Natural killer cell (primary cell): ENCODE measurements at regions not wholly inside any gene's neighbourhood (a gene's known extent, or its start where the extent isn't known, plus 50 kb on each side); places are given as distances from the start of the nearest gene placed in this dataset.

Experiments
- ATAC-seq, 3 donors: fragments of 150-1000 bp in 2 of 3; fragments of 200-7000 bp in 1 of 3; cut with Tn5 transposase; 1 replicate in 1 of 3; 2 replicates in 2 of 3; pipeline ENCODE4 v1.10.0; 2021; ENCODE audit warnings: mild to moderate bottlenecking in 2 of 3, moderate library complexity in 2 of 3
- DNase-seq, 2 donors: peaks; one replicate each; pipeline versions ENCODE4 v3.0.0 to v3.0.0-alpha.2; 2013 to 2021; ENCODE audit warnings: mixed read lengths in 1 of 2
- H3K27ac ChIP-seq: one replicate; pipeline ENCODE4 v1.5.1; 2013; ENCODE audit warnings: mild to moderate bottlenecking, low read length
- H3K27me3 ChIP-seq: one replicate; pipeline ENCODE4 v1.6.1; 2013; ENCODE audit warnings: low read length; ENCODE audit not compliant: control insufficient read depth, insufficient read depth
- H3K36me3 ChIP-seq: one replicate; pipeline ENCODE4 v1.6.1; 2013; ENCODE audit warnings: low read length; ENCODE audit not compliant: control insufficient read depth, insufficient read depth
- H3K4me1 ChIP-seq: one replicate; pipeline ENCODE4 v1.6.1; 2013; ENCODE audit warnings: low read length; ENCODE audit not compliant: control insufficient read depth, insufficient read depth
- H3K4me3 ChIP-seq: one replicate; pipeline ENCODE4 v1.5.1; 2013; ENCODE audit warnings: low read length
- H3K9me3 ChIP-seq: one replicate; pipeline ENCODE4 v1.6.1; 2013; ENCODE audit warnings: low read length; ENCODE audit not compliant: control insufficient read depth, insufficient read depth
- H3K27ac Mint-ChIP-seq, 2 donors: one replicate each; pipeline ENCODE4 v1.8.0; 2022; ENCODE audit warnings: mild to moderate bottlenecking in 2 of 2, mixed read lengths in 2 of 2, moderate library complexity in 1 of 2
- H3K27me3 Mint-ChIP-seq, 2 donors: one replicate each; pipeline ENCODE4 v1.8.0; 2022; ENCODE audit warnings: low read depth in 2 of 2, mixed read lengths in 2 of 2
- H3K36me3 Mint-ChIP-seq: one replicate; pipeline ENCODE4 v1.8.0; 2022; ENCODE audit warnings: mixed read lengths
- H3K4me1 Mint-ChIP-seq, 2 donors: one replicate each; pipeline ENCODE4 v1.8.0; 2022; ENCODE audit warnings: mixed read lengths in 2 of 2
- H3K4me3 Mint-ChIP-seq: one replicate; pipeline ENCODE4 v1.8.0; 2022; ENCODE audit warnings: mild to moderate bottlenecking, moderate library complexity, mixed read lengths
- H3K9me3 Mint-ChIP-seq, 2 donors: one replicate each; pipeline ENCODE4 v1.8.0; 2022; ENCODE audit warnings: mixed read lengths in 2 of 2
- WGBS: methylation state at CpG from one replicate; pipeline ENCODE4 v1.1.7; 2013; ENCODE audit warnings: missing lambda C conversion rate; ENCODE audit not compliant: insufficient coverage; 5-methylcytosine and 5-hydroxymethylcytosine counted together
- intact Hi-C: fragments of 100-400 bp; cut with micrococcal nuclease; formaldehyde crosslinking; loops from one replicate; pipeline ENCODE4 v1.14.2; 2022
- TF ChIP-seq, protein P1 (sequence below): fragments of 200-600 bp; IDR thresholded peaks from one replicate; pipeline ENCODE4 v1.8.0; 2022; ENCODE audit warnings: antibody characterized with exemption

DNA sequence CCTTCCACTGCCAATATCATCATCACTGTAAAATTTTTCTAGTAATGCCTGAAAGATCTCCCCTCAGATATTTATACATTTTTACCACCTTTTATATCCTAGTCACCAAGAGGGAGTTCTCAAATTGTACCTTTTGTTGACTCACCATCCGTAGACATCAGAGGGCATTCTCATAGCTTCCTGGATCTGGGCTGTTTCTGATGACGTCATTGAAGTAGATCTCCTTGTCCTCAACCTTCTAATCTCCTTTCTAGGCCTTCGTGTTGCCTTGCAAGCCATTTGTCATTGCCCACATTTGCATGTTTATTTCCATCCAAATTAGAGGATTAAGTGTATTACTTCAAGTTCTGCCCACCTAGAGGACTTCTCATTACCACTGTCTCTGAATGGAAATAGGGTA lies 193.4 kb upstream of the NRXN1 start:
- no peaks in the 10 kb centered on the region for H3K27me3 Mint-ChIP-seq
- H3K9me3 Mint-ChIP-seq, result peaks cover 15 to 17% of the 10 kb centered on the region in 2 donors
- no peaks in the 10 kb centered on the region for H3K27me3 ChIP-seq
- peaks cover 11% of the 10 kb centered on the region for H3K9me3 ChIP-seq
- TF ChIP-seq, protein P1, sequence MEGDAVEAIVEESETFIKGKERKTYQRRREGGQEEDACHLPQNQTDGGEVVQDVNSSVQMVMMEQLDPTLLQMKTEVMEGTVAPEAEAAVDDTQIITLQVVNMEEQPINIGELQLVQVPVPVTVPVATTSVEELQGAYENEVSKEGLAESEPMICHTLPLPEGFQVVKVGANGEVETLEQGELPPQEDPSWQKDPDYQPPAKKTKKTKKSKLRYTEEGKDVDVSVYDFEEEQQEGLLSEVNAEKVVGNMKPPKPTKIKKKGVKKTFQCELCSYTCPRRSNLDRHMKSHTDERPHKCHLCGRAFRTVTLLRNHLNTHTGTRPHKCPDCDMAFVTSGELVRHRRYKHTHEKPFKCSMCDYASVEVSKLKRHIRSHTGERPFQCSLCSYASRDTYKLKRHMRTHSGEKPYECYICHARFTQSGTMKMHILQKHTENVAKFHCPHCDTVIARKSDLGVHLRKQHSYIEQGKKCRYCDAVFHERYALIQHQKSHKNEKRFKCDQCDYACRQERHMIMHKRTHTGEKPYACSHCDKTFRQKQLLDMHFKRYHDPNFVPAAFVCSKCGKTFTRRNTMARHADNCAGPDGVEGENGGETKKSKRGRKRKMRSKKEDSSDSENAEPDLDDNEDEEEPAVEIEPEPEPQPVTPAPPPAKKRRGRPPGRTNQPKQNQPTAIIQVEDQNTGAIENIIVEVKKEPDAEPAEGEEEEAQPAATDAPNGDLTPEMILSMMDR, result no peak
- no peaks in the 10 kb centered on the region for H3K36me3 ChIP-seq
- H3K4me1 Mint-ChIP-seq, result no peaks in the 10 kb centered on the region
- no peak overlapping the region for H3K27ac Mint-ChIP-seq
- ATAC-seq, result no peak
- no peak overlapping the region for H3K27ac ChIP-seq
- H3K36me3 Mint-ChIP-seq, result peaks cover 6% of the 10 kb centered on the region
- 74% methylated on average over 3 of the region's 3 CpGs for WGBS
- intact Hi-C loops, result no loop called here
- no peaks in the 10 kb centered on the region for H3K4me1 ChIP-seq
- DNase-seq, result no peak
- H3K4me3 Mint-ChIP-seq, result no peak overlapping the region
- H3K4me3 ChIP-seq, result no peak overlapping the region

DNA sequence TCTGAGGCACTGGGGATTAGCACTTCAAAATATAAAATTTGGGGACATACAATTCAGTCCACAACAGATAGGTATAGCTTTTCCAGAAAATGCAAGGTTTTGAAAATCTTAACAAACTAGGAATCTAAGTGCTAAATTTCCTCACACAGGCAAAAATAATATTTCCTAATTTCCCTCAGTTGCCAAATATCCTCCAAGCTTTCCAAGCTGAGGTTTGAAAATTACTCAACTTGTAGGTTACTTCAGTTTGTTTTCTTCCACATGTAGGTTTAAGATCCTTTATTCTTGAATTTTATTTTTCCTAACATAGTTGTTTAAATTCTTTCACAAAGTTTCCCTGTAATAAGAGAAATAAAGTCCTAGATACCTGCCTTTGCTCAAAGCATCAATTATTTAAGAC lies 192.9 kb upstream of the NRXN1 start:
- Histone ChIP-seq H3K27me3 (no peaks in the 10 kb centered on the region), H3K27ac (no peak overlapping the region), H3K4me3 (no peak overlapping the region), H3K9me3 (peaks cover 11% of the 10 kb centered on the region), H3K4me1 (no peaks in the 10 kb centered on the region), H3K36me3 (no peaks in the 10 kb centered on the region)
- H3K4me3 Mint-ChIP-seq, result no peak overlapping the region
- DNase-seq, result no peak
- H3K4me1 Mint-ChIP-seq, result no peaks in the 10 kb centered on the region
- intact Hi-C loops, result no loop called here
- TF ChIP-seq, protein P1, result no peak
- ATAC-seq, result no peak
- no peaks in the 10 kb centered on the region for H3K27me3 Mint-ChIP-seq
- H3K27ac Mint-ChIP-seq, result no peak overlapping the region
- peaks cover 6% of the 10 kb centered on the region for H3K36me3 Mint-ChIP-seq
- H3K9me3 Mint-ChIP-seq, result peaks cover 15 to 16% of the 10 kb centered on the region in 2 donors

DNA sequence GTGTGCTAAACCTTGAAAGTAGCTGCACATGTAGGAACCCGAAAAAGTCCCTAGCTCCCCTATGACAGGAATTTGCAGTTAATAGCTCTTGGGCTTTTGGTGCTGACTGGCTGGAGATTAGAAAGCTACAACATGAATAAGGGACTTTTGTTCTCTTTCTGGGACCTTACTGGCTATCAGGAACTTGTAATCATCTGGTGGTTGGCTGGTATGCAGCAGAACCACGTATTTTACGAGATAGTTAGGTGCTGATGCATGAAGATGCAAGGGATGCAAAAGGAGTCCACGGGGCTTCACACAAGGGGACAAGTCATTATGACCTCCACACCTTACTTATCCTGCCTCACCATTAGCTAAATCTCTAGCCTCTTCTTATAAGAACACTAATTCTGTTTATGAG lies 190.2 kb upstream of the NRXN1 start:
- Mint-ChIP-seq H3K27me3 (no peaks in the 10 kb centered on the region), H3K27ac (no peak overlapping the region), H3K36me3 (peaks cover 6% of the 10 kb centered on the region), H3K4me3 (no peak overlapping the region), H3K9me3 (peaks cover 15 to 17% of the 10 kb centered on the region in 2 donors), H3K4me1 (no peaks in the 10 kb centered on the region)
- Histone ChIP-seq H3K4me1 (no peaks in the 10 kb centered on the region), H3K27ac (no peak overlapping the region), H3K27me3 (no peaks in the 10 kb centered on the region), H3K36me3 (no peaks in the 10 kb centered on the region), H3K4me3 (no peak overlapping the region), H3K9me3 (peaks cover 2% of the 10 kb centered on the region)
- intact Hi-C loops, result no loop called here
- DNase-seq (no peak), ATAC-seq (no peak)
- WGBS, result 70% methylated on average over 4 of the region's 4 CpGs
- TF ChIP-seq, protein P1, result no peak

DNA sequence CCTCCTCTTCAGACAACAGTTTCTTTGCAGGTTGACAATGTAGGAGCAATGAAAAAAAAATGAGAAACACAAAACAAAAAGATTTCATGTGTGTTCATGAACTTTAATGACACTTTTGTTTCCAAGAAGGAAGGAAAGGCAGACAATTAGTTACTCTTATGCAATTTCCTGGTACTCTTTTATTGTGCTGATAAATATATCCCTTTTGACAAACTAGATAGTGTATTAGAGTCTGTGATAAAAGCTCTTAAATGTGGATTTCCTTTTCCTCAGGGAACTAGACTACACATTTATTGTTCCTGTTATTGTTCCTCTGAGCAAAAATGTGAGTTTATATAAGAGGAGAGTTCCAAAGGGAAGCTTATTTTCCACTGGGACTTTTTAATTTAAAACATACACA lies 188.7 kb upstream of the NRXN1 start:
- Mint-ChIP-seq H3K9me3 (peaks cover 11 to 16% of the 10 kb centered on the region in 2 donors), H3K36me3 (peaks cover 6% of the 10 kb centered on the region), H3K27me3 (no peaks in the 10 kb centered on the region), H3K4me3 (no peak overlapping the region), H3K27ac (no peak overlapping the region), H3K4me1 (no peaks in the 10 kb centered on the region)
- Histone ChIP-seq H3K4me3 (no peak overlapping the region), H3K27me3 (no peaks in the 10 kb centered on the region), H3K4me1 (no peaks in the 10 kb centered on the region), H3K9me3 (peaks cover 2% of the 10 kb centered on the region), H3K27ac (no peak overlapping the region), H3K36me3 (no peaks in the 10 kb centered on the region)
- TF ChIP-seq, protein P1, result no peak
- intact Hi-C loops, result no loop called here
- no peak for DNase-seq
- no peak for ATAC-seq
